NCI-H1436 (cell line): ENCODE measurements at regions not wholly inside any gene's neighbourhood (a gene's known extent, or its start where the extent isn't known, plus 50 kb on each side); places are given as distances from the start of the nearest gene placed in this dataset.
A peak's percentile ranks its signal among the peaks of the same experiment; 100 is the strongest.

Experiments
- DNase-seq: peaks from one replicate; lab custom pipeline; 2025; lab: John Stamatoyannopoulos, UW

DNA sequence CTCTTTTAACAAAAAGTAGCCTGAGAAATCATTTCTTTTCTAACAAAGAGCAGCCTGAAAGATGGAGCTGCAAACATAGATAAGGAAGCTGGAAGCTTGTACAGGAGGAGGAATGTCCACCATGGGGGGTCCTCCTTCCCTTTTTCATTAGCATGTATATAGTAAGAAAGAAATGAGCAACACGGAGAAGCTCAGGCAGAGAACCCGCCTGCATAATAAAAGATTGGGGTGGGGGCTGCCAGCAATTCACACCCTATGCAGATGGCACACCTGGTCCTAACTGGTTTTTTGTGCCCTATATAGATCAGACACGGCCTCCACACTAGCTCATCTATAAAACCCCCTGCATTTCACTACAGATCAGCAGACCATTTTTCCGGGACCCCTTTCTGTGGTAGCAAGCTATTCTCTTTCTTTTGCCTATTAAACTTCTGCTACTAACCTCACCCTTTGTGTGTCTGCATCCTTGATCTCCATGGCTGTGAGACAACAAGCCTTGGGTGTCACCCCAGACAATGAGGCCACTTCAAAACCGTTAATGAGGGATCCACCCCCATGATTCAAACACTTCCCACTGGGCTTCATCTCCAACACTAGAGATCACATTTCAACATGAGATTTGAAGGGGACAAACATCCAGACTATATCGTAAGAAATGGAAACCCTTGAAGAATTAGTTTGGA lies 167.5 kb upstream of the FREM2 start:
- DNase-seq, result no peak

DNA sequence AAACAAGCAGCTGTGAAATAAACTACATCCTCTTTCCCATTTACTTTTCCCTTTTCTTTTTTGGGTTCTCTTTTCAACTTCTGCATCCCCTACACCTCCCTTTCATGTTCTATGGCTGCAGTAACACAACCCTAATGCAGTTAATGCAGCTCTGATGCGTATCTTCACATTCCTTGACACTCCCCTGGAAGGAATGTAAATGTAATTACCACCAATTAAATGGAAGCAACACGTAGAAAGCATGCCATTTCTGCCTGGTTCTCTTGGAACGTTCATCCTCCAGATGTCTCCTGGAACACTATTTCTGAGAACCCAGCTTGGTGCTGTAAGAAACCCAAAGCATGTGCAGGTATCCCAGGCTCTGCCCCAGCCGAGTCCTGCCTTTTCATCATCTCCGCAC lies 166.8 kb upstream of the FREM2 start:
- DNase-seq, result no peak

DNA sequence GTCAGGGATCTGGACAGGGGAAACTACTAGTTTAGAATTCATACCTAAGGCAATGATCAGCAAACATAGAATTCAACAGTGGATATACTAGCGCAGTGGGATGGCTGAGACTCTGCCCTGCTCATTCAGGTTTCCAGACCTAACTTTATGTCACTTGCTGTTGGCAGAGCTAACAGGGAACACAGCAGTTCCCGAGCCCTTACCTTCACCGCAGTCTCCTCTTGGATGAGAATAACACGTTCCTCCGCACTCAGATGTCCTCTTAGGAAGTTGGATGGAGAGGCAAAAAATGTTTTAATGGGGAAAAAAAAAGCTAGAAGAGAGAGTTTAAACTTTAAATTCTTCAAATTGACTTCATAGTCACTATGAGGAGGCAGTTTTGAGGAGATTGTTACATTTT lies 159.7 kb upstream of the FREM2 start:
- no peak for DNase-seq

- DNase-seq, result no peak
These were observed 157.9 kb upstream of the FREM2 start for GRCh38 chr13:38528986-38529385.

DNA sequence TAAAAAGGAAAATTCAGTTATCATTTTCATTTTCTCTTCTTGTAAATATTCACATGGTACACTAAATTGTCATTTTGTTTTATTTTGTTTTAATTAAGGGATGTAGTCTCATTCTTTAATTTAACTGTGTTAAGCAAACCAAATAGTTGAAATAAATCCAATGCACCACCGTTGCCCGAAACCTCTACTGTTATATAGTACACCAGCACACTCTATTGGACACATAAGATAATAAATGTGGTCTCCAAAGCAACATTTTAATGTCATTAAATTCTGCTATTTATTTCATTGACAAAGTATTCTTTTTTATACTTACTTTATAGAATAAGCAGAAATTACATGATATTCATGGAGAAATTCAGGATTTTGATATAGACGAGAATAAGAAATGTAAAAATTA lies 156.4 kb upstream of the FREM2 start:
- no peak for DNase-seq

DNA sequence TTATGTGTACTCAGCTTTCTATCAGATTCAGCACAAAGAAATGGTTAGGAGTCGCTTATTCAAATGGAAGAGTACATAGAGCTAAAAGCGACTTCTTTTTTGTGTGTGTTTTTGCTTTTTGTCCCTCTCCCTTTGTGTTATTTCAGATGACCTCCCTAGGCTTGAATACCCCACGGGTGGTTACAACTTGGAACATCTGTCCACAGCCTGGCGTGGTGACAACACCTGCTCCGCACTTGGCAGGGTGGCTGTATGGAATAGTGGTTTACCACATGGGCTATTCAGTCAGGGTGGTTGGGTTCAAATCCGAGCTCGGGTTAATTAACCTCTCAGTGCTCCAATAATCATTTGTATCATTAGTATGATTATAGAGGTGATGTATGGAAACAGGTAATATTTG lies 151.6 kb upstream of the FREM2 start:
- DNase-seq, result no peak

DNA sequence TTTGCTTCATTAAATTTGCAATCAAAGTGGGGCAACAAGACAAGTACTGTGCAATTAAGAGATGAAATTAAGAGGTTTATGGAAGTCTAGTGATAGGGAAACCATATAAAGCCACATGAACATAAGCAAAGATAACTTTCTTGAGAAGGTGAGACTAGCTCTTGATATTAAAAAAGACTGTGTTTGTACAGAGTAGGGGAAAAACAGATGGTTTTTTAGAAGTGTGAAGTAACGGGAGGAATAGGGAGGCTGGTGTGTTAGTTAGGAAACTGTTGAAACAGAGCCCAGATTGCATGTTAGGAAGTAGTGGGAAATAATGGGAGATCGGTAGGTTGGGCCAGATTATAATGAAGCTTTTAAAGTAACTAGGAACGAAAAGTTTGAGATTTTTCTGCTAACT lies 149.8 kb upstream of the FREM2 start:
- no peak for DNase-seq

- DNase-seq, result no peak
These were observed 148.5 kb upstream of the FREM2 start for GRCh38 chr13:38538422-38538821.

DNA sequence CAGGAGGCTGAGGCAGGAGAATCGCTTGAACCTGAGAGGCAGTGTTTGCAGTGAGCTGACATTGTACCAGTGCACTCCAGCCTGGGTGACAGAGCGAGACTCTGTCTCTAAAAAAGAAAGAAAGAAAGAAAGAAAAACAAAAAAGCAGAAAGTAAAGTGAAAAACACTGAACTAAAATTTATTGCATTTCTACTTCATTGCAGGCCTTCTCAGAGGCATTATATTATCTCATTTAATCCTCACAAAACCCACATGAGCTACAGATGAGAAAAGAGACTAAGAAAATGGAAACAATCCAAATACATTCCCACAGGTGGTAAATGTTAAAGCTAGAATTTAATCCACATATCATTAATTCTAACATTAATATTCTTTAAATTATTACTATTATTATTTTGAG lies 147.2 kb upstream of the FREM2 start:
- no peak for DNase-seq

DNA sequence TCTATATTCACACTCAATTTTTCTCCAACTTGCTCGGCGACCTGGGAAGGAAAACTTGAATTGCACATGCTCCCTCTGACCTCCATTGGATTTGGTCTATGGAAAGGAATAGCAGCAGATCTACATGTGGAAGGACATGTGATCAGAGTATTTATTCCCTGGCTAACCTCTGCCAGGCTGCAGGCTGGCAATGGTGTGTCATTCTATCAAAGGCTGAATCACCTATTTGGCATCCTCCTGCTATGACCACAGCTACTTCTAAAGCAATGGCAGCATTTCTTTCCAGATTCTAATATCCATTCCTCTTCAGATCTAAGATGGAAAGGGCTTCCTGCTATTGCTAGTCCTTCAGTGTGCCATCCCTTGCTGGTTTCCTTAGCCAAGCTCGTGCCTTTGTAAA lies 144.3 kb upstream of the FREM2 start:
- no peak for DNase-seq

DNA sequence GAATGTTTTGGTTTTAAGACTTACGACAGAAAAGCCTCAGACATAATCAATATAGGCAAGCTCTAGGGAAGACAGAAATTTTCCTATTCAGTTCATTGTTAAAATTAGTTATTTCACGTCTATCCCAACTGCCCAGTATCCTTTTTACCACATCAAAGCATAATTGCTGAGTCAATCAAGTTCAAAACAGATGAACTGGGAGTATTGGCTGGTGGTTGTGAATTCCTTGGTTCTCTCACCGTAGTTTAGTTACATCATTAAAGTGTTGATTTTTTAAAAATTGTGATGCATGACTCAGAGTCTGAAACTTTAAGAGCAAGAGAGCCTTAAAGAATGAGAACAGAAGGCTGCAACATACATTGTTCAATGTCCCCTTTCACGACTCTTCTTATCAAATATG lies 143.3 kb upstream of the FREM2 start:
- no peak for DNase-seq

DNA sequence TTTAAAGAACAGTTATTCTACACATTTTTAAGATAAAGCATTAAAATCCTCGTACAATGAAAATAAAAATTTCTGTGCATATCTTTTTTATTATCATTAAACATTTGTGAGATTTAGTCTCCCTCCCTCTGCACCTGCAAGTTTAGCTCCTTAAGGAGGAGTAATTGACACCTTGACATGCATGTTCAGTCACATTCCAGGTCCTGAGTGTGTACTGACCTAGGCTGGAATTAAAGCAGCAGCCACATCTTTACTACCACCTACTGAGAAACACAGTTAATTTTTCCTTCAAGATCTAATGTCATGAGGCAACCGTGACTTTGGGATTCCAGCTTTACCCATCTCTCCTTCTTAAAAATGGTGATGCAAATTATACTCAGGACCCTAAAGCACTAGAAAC lies 123.1 kb upstream of the FREM2 start:
- no peak for DNase-seq

GRCh38 chr13:38564256-38565150 lies 122.4 kb upstream of the FREM2 start:
- DNase-seq, result peak; percentile 8

DNA sequence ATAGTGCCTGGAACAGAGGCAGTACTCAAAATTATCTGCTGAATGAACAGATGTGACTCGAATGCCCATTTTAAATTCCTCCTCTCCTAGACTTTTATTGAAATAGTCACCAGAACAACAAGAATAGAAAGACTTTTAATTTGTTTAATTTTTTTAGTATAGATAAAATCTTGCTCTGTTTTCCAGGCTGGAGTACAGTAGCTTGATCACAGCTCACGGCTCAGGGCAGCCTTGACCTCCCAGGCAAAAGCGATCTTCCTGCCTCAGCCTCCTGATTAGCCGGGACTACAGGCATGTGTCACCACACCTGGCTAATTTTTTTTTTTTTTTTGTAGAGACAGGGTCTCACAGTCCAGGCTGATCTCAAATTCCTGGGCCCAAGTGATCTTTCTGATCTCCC lies 120.9 kb upstream of the FREM2 start:
- no peak for DNase-seq

GRCh38 chr13:38566519-38566918 lies 120.4 kb upstream of the FREM2 start:
- no peak for DNase-seq

DNA sequence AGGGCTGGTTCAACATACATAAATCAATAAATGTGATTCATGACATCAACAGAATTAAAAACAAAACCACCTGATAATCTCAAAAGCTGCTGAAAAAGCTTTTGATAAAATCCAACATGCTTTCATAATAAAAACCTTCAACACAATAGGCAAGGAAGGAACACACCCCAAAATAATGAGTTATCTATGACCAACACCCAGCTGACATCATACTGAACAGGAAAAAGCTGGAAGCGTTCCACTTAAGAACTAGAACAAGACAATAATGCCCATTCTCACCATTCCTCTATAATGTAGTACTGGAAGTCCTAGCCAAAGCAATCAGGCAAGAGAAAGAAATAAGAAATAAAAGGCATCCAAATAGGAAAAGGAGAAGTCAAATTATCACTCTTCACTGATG lies 116.2 kb upstream of the FREM2 start:
- DNase-seq, result no peak

- DNase-seq, result no peak
These were observed 111.5 kb upstream of the FREM2 start for GRCh38 chr13:38575427-38575826.

- DNase-seq, result no peak
These were observed 109.8 kb upstream of the FREM2 start for GRCh38 chr13:38577048-38577447.

- DNase-seq, result peak; percentile 19
These were observed 104.7 kb upstream of the FREM2 start for GRCh38 chr13:38582133-38582532.

DNA sequence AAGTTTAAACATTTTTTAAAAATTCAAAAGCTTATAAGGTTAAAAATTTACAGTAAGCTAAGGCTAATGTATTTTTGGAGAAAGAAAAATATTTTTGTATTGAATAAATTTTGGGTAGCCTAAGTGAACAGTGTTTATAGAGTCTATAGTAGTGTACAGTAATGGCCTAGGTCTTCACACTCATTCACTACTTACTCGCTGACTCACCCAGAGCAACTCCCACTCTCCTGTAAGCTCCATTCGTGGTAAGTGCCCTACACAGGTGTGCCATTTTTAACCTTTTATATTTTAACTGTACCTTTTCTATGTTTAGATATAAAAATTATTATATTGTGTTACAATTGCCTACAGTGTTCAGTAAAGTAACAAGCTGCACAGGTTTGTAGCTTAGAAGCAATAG lies 96.6 kb upstream of the FREM2 start:
- DNase-seq, result no peak

- peak; percentile 45 for DNase-seq
These were observed 95.9 kb upstream of the FREM2 start for GRCh38 chr13:38590796-38591507.

- no peak for DNase-seq
These were observed 84.6 kb upstream of the FREM2 start for GRCh38 chr13:38602266-38602665.
